GM12874 (cell line): ENCODE measurements at regions not wholly inside any gene's neighbourhood (a gene's known extent, or its start where the extent isn't known, plus 50 kb on each side); places are given as distances from the start of the nearest gene placed in this dataset.

Experiments used
- TF ChIP-seq, protein P1 (sequence below): IDR thresholded peaks from 2 replicates; pipeline ENCODE4 v1.5.1; 2011; ENCODE audit warnings: low read depth, mild to moderate bottlenecking, control low read depth, low read length, moderate library complexity; ENCODE audit not compliant: insufficient read depth

GRCh38 chr14:100467939-100468338 lies 119.3 kb downstream of the BEGAIN start:
- TF ChIP-seq, protein P1, sequence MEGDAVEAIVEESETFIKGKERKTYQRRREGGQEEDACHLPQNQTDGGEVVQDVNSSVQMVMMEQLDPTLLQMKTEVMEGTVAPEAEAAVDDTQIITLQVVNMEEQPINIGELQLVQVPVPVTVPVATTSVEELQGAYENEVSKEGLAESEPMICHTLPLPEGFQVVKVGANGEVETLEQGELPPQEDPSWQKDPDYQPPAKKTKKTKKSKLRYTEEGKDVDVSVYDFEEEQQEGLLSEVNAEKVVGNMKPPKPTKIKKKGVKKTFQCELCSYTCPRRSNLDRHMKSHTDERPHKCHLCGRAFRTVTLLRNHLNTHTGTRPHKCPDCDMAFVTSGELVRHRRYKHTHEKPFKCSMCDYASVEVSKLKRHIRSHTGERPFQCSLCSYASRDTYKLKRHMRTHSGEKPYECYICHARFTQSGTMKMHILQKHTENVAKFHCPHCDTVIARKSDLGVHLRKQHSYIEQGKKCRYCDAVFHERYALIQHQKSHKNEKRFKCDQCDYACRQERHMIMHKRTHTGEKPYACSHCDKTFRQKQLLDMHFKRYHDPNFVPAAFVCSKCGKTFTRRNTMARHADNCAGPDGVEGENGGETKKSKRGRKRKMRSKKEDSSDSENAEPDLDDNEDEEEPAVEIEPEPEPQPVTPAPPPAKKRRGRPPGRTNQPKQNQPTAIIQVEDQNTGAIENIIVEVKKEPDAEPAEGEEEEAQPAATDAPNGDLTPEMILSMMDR: no peak

DNA sequence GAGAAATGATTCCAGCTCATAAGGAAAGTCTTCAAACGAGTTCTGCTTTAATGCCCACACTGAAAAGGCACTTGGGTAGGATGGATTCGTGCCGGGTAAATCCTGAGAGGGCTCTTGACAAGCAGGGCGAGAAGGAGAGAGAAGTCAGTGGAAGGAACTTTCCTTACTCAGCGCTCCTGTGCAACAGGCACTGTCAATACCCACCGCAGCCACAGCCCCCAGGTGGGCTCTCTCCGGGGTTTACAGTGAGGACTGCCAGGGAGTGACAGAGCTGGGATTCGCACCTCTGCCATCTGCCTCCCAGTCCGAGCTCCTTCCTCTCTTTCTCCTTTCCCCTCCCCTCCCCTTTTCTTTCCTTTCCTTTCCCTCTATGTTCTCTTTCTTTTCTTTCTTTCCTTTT lies 118.7 kb downstream of the BEGAIN start:
- TF ChIP-seq, protein P1: no peak

- TF ChIP-seq, protein P1: no peak
These were observed 117.3 kb downstream of the BEGAIN start for GRCh38 chr14:100469632-100470522.

- TF ChIP-seq, protein P1: no peak
These were observed 116.7 kb downstream of the BEGAIN start for GRCh38 chr14:100470523-100470897.

GRCh38 chr14:100471441-100472093 lies 115.7 kb downstream of the BEGAIN start:
- TF ChIP-seq, protein P1: no peak

- TF ChIP-seq, protein P1: no peak
These were observed 115.1 kb downstream of the BEGAIN start for GRCh38 chr14:100472094-100472455.

GRCh38 chr14:100472491-100472890 lies 114.7 kb downstream of the BEGAIN start:
- TF ChIP-seq, protein P1: no peak
